D341Med (cell line): ENCODE measurements at regions not wholly inside any gene's neighbourhood (a gene's known extent, or its start where the extent isn't known, plus 50 kb on each side); places are given as distances from the start of the nearest gene placed in this dataset.
A peak's percentile ranks its signal among the peaks of the same experiment; 100 is the strongest.
"Not testable (repeated sequence)": the region's sequence is repeated elsewhere in the genome, so short reads cannot be mapped to it uniquely, and the experiment has no call there.

Experiments
- DNase-seq: peaks from one replicate; pipeline ENCODE4 v3.0.0; 2012; ENCODE audit warnings: low spot score

DNA sequence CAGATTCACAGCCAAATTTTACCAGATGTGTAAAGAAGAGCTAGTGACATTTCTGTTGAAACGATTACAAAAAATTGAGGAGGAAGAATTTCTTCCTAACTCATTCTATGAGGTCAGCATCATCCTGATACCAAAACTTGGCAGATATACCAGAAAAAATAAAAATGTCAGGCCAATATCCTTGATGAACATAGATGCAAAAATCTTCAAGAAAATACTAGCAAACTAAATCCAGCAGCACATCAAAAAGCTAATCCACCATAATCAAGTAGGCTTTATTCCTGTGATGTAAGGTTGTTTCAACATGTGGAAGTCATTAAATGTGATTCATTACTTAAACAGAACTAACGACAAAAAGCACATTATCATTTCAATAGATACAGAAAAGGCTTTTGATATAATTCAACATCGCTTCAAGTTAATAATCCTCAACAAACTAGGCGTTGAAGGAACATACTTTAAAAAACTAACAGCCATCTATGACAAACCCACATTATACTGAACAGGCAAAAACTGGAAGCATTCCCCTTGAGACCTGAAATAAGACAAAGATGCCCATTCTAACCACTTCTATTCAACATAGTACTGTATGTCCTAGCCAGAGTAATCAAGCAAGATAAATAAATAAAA, 807.7 kb upstream of the ZWINT start:
- DNase-seq: no peak

GRCh38 chr10:57165671-57166070, 804.6 kb upstream of the ZWINT start:
- DNase-seq: no peak

DNA sequence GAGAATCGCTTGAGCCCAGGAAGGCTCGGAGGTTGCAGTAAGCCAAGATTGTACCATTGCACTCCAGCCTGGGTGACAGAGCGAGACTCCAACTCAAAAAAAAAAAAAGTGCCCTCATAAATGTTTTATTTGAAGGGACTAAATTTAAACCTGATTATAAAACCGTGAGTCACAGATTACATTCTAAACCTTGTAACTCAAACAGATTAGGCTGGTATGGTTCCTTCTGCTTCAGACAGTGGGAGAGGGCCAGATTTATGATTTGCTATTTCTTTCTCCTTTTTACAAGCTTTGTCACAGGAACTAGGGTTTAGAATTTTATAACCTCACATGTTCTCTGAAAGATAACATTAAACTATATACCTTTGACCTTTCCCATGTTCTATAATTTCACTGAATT, 801.2 kb upstream of the ZWINT start:
- no peak for DNase-seq

DNA sequence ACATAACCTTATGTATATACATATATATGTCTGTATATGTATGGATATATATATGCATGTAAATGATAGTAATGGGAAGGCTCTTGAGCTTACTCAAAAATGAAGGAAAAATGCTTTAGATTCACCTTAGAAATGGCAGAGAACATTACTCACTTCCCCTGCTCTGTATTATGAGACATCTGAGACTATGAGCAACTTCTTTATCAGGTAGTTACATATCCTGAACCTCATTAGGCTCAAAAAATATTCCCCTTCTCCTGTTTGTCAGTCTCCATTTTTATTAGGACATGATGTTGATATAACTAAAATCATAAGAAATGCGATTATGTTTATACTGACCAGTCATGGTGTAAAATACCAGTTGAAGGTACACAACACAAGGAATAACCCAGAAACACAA, 800.1 kb upstream of the ZWINT start:
- no peak for DNase-seq

DNA sequence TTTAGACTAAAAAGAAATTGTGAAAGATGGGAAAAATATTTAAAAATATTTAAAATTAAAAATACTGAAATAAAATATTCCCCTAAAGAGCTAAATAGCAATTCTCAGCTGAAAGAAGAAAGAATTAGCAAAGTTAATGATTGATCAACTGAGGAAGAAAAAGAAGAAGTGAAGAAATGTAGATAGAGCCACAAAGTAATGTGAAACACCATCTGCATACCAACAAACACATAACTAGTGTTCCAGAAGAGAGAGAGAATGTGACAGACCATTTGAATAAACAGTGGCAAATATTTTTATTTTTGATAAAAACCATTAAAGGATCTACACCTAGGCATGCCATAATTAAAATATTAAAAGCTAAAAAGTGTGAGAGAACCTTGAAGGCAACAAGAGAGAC, 784.5 kb upstream of the ZWINT start:
- no peak for DNase-seq

DNA sequence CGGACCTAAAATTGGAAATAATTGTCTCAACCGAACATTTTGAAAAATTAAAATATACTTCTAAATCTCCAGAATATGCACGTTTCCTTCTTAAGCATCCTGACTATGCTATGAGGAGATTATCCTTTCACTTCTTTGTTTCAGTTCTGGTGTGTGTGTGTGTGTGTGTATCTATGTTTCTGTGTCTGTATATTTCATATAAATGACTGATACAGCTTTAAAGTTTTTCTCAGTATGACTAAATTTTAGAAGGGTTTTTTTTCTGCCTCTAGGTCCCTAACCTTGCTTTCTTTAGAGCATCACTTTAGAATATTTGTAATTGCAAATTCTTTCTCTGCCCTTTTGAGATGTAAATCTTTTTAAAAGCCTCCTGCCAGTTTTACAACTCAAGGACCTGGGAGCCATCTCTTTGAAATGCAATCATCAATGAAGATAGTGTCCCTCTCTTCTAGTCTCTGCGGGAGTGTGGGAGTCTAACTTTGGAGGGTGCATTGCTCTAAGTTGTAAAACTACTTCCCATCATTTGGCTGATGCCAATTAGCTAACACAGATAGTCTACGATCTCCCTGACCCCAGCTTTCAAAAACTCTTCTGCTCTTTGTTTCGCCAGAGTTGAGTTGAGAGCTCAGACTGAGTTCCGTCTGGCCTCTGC, 782.0 kb upstream of the ZWINT start:
- no peak for DNase-seq

DNA sequence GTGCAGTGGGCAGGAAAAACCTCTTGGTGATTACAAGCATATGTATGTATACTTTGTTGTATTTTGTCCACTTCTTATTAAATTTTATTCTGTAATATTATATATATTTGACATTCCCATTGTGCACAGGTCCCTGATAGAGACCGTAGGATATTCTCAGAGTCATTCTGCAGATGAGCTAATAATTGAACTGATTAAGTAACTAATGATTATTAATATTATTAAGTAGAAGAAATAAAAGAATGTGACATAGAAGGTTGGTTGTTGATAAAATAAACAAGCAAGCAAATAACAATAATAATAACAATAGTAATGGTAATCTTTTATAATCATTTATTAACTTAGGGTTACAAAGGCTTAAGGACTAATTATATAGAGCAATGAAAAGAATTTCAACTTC, 780.6 kb upstream of the ZWINT start:
- DNase-seq: no peak

DNA sequence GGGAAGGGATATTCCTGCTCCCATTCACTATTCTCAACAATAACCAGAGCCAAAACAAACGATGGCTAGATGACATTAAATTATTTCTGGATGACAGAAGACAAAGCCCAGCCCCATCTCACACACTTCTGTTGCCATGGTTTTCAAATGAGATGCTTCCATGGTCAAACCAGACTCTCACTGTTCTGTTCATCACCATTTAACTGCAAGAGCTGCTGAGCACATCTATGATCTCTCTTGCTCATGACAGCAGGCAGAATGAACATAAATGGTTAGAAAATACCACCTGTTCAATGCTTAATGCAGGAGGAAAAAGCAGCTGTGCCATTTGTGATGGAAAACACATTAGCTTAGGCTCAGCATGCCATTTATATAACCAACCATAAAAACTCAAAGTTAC, 758.6 kb upstream of the ZWINT start:
- no peak for DNase-seq

DNA sequence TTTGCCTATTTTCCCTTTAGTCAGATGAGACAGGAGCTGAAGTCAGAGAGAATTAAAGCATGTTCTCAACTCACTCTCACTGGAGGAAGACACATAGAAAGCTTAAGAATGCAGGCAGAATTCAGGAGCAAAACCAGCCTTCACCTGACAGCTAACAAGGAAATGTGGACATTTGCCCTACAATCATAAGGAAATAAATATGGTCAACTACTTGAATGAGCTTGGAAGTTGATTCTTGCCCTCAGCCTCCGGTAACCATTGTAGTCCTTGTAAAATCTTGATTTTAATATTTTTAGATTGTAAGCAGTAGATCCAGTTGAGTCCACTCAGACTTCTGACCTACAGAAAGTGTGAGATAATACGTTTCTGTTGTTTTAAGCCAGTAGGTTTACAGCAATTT, 752.5 kb upstream of the ZWINT start:
- no peak for DNase-seq

- DNase-seq: no peak
These were observed 741.2 kb upstream of the ZWINT start for GRCh38 chr10:57102236-57102635.

GRCh38 chr10:57098146-57098545, 737.1 kb upstream of the ZWINT start:
- DNase-seq: no peak

GRCh38 chr10:57096044-57096443, 735.0 kb upstream of the ZWINT start:
- no peak for DNase-seq

- no peak for DNase-seq
These were observed 733.9 kb upstream of the ZWINT start for GRCh38 chr10:57094965-57095364.

DNA sequence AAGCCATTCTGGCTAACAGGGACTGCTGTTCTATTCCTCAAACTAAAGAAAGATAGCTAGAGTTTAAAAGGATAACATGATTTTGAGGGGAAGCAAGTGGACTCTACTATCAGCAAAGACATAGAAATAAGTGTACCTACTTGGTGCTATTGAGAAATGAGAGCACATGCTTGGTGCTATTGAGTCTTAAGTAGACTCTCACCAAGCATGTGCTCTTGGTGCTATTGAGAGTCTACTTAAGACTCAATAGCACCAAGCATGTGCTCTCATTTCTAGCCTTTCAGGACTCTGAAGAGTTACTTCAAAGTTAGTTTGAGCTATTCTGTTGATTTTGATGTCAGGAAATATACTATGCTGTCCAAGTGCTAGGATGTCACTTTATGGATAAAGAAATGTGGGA, 733.0 kb upstream of the ZWINT start:
- DNase-seq: no peak

DNA sequence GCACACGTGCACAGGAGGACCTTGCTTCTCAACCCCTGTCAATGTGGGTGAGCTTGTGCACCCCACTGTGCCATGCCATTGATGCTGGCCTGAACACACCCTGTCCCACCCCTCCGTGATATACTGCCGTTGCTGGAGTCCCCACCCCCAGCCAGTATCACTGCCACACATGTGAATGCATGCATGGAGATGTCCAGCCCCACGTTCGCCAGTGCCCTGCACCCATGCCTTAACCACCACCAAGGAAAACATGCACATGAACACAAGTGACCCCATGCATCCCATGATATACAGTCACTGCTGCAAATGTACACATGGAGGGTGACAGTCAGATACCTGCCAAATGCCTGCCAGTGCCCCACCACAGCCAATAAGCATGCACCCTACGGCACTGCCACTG, 692.5 kb upstream of the ZWINT start:
- DNase-seq: peak; percentile 14

- DNase-seq: no peak
These were observed 688.0 kb upstream of the ZWINT start for GRCh38 chr10:57049096-57049495.

DNA sequence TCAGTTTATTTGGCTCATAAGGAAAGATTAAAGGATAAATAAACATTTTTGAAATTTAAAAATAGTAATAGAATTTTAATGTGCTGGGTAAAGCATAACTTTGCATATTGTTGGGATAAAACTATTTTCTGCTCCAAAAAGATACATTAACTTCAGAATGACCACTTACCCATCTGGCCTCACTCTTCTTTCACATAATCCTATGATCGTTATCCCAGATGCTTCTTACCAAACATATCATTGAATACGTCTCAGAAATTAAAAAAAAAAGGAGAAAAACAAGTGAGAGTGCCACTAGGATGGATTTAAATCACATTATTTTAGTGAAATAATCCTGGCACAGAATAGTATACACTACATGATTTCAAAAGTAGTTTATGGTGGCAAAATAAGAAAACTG, 677.5 kb upstream of the ZWINT start:
- no peak for DNase-seq

DNA sequence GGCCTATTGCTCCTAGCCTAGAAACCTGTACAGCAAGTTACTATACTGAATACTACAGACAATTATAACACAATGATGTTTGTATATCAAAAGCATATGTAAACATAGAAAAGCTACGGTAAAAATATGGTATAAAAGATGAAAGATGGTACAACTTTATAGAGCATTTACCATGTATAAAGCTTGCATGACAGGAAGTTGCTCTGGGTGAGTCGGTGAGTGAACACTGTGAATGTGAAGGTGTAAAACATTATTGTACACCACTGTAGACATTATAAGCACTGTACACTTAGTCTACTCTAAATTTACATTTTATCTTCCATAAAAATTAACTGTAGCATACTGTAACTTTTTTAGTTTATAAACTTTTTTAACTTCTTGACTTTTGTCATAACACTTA, 674.3 kb upstream of the ZWINT start:
- no peak for DNase-seq

DNA sequence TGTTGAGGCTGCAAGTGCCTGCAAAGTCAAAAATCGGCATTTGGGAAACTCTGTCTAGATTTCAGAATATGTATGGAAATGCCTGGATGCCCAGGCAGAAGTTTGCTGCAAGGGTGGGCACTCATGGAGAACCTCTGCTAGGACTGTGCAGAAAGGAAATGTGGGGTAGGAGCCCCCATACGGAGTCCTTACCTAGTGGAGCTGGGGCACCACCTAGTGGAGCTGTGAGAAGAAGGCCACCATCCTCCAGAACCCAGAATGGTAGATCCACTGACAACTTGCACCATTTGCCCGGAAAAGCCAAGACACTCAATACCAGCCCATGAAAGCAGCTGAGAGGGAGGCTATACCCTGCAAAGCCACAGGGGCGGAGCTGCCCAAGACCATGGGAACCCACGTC, 671.2 kb upstream of the ZWINT start:
- DNase-seq: not testable (repeated sequence)

- no peak for DNase-seq
These were observed 670.3 kb upstream of the ZWINT start for GRCh38 chr10:57031346-57031745.

GRCh38 chr10:57026307-57026706, 665.2 kb upstream of the ZWINT start:
- no peak for DNase-seq

DNA sequence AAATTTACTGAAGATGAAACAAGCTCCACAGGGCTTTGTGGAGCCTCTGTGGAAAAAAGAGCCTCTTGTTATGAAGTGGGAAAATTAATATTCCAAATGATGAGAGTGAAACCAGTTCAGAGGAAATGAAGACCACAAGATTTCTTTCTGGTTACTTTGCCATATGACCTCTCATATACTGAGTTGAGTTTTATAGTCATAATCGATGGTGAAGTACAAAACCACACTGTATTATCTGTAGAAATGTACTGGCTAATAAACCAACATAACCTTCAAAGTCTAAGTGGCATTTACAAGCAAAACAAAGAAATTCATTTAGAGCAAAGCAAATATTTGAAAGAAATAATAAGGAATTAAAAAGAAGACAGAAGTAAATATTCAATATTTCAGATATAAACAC, 662.6 kb upstream of the ZWINT start:
- DNase-seq: no peak

- no peak for DNase-seq
These were observed 657.4 kb upstream of the ZWINT start for GRCh38 chr10:57018452-57018851.

GRCh38 chr10:57017356-57018037, 656.4 kb upstream of the ZWINT start:
- no peak for DNase-seq
